HEK293T (cell line): ENCODE measurements at regions not wholly inside any gene's neighbourhood (a gene's known extent, or its start where the extent isn't known, plus 50 kb on each side); places are given as distances from the start of the nearest gene placed in this dataset.
"Not testable (repeated sequence)": the region's sequence is repeated elsewhere in the genome, so short reads cannot be mapped to it uniquely, and the experiment has no call there.

Source experiments
- CTCF ChIA-PET: fragments of 350-600 bp; formaldehyde crosslinking; extraction: SDS; loops from one replicate; lab custom pipeline; 2021; ENCODE audit warnings: antibody characterized with exemption, inconsistent platforms; lab: Yijun Ruan, JAX
- POLR2A ChIA-PET: fragments of 350-600 bp; formaldehyde crosslinking; extraction: SDS; loops from one replicate; lab custom pipeline; 2020; ENCODE audit warnings: antibody characterized with exemption, inconsistent platforms; lab: Yijun Ruan, JAX
- DNase-seq: peaks from one replicate; pipeline ENCODE4 v3.0.0; 2012; ENCODE audit warnings: mixed read lengths; ENCODE audit errors: extremely low spot score
- ARNT ChIP-seq: fragments of 450-650 bp; IDR thresholded peaks from 2 replicates; pipeline ENCODE4 v1.6.1; 2017; ENCODE audit warnings: mild to moderate bottlenecking
- BHLHE40 ChIP-seq: fragments of 450-650 bp; IDR thresholded peaks from 2 replicates; pipeline ENCODE4 v1.6.1; 2016; ENCODE audit warnings: mild to moderate bottlenecking, moderate library complexity, borderline replicate concordance
- CTBP1 ChIP-seq: fragments of 450-650 bp; IDR thresholded peaks from 2 replicates; pipeline ENCODE4 v1.6.1; 2016; ENCODE audit warnings: borderline replicate concordance
- ELF4 ChIP-seq: fragments of 450-650 bp; IDR thresholded peaks from 2 replicates; pipeline ENCODE4 v1.6.1; 2017; ENCODE audit warnings: antibody characterized with exemption
- FOXA1 ChIP-seq: fragments of 450-650 bp; IDR thresholded peaks from 2 replicates; pipeline ENCODE4 v1.6.1; 2016; ENCODE audit warnings: mild to moderate bottlenecking
- FOXK2 ChIP-seq: fragments of 450-650 bp; IDR thresholded peaks from 2 replicates; pipeline ENCODE4 v1.6.1; 2016; ENCODE audit warnings: mild to moderate bottlenecking
- FOXM1 ChIP-seq: fragments of 450-650 bp; IDR thresholded peaks from 2 replicates; pipeline ENCODE4 v1.6.1; 2017; ENCODE audit warnings: mild to moderate bottlenecking, borderline replicate concordance
- HDGF ChIP-seq: fragments of 450-650 bp; IDR thresholded peaks from 2 replicates; pipeline ENCODE4 v1.6.1; 2017; ENCODE audit warnings: antibody characterized with exemption, borderline replicate concordance
- L3MBTL2 ChIP-seq: fragments of 450-650 bp; conservative IDR thresholded peaks from 2 replicates; pipeline ENCODE4 v1.6.1; 2016; ENCODE audit warnings: mild to moderate bottlenecking
- LEF1 ChIP-seq: fragments of 450-650 bp; IDR thresholded peaks from 2 replicates; pipeline ENCODE4 v1.6.1; 2017; ENCODE audit warnings: mild to moderate bottlenecking, borderline replicate concordance
- NFRKB ChIP-seq: fragments of 450-650 bp; IDR thresholded peaks from 2 replicates; pipeline ENCODE4 v1.6.1; 2016; ENCODE audit warnings: mild to moderate bottlenecking, moderate library complexity
- SP1 ChIP-seq: fragments of 450-650 bp; IDR thresholded peaks from 2 replicates; pipeline ENCODE4 v1.6.1; 2017
- SUZ12 ChIP-seq: fragments of 450-650 bp; IDR thresholded peaks from 2 replicates; pipeline ENCODE4 v1.6.1; 2016; ENCODE audit warnings: mild to moderate bottlenecking
- TARDBP ChIP-seq: fragments of 450-650 bp; IDR thresholded peaks from 2 replicates; pipeline ENCODE4 v1.6.1; 2016
- ZNF384 ChIP-seq: fragments of 450-650 bp; IDR thresholded peaks from 2 replicates; pipeline ENCODE4 v1.6.1; 2016
- TF ChIP-seq, protein P1 (sequence below): fragments of 450-650 bp; IDR thresholded peaks from 2 replicates; pipeline ENCODE4 v1.6.1; 2016

DNA sequence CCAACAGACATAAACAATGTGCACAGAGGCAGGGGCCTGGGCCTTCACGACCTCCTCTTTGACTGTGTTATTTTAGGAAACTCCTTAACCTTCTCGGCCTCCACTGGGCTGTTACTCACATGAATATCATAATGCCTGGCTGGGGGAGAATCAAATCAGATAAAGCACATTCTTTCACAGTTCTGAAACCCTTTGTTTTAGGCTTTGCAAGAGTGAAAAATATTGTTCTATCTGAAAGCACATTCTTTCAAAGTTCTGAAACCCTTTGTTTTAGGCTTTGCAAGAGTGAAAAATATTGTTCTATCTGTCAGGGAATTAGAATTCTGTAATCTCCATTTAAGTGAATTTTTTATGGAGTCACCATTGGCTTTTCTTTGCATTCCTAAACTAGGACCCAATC is 50.7 kb upstream of the SYNDIG1 start:
- CTCF ChIA-PET = no interaction called here
- no peak for DNase-seq
- TF ChIP-seq ARNT = no peak
- no peak for TF ChIP-seq L3MBTL2
- TF ChIP-seq FOXM1 = no peak
- no peak for TF ChIP-seq CTBP1
- no peak for TF ChIP-seq NFRKB
- no peak for TF ChIP-seq FOXK2
- no peak for TF ChIP-seq ZNF384
- TF ChIP-seq FOXA1 = no peak
- no peak for TF ChIP-seq BHLHE40
- TF ChIP-seq LEF1 = no peak
- no peak for TF ChIP-seq SUZ12
- no peak for TF ChIP-seq ELF4
- POLR2A ChIA-PET = no interaction called here

DNA sequence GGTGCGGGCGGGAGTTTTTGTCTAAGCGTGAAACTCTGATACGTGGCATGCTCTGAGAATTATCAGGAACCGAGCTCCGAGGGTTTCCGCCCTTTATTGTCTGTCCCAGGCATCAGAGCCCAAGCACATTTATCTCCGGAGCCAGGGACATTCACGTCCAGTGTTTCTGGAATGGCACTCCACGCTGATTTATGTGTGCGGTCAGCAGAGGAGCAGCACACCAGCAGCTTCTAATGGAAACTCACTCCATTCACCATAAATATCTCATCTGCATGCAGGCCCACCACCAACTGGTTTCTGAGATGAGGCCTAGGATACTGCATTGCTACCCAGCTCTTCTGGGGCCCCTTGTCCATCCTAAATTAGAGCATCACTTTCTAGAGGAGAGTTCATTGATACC is 51.9 kb upstream of the SYNDIG1 start:
- TF ChIP-seq HDGF (no peak), FOXA1 (no peak), CTBP1 (no peak), LEF1 (no peak), BHLHE40 (no peak), TARDBP (no peak), FOXM1 (no peak), SP1 (no peak), L3MBTL2 (no peak), FOXK2 (no peak), SUZ12 (no peak), NFRKB (no peak), ZNF384 (no peak), ARNT (no peak), ELF4 (no peak)
- TF ChIP-seq, protein P1, sequence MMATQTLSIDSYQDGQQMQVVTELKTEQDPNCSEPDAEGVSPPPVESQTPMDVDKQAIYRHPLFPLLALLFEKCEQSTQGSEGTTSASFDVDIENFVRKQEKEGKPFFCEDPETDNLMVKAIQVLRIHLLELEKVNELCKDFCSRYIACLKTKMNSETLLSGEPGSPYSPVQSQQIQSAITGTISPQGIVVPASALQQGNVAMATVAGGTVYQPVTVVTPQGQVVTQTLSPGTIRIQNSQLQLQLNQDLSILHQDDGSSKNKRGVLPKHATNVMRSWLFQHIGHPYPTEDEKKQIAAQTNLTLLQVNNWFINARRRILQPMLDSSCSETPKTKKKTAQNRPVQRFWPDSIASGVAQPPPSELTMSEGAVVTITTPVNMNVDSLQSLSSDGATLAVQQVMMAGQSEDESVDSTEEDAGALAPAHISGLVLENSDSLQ = no peak
- DNase-seq = no peak
- ChIA-PET POLR2A (no interaction called here), CTCF (no interaction called here)

DNA sequence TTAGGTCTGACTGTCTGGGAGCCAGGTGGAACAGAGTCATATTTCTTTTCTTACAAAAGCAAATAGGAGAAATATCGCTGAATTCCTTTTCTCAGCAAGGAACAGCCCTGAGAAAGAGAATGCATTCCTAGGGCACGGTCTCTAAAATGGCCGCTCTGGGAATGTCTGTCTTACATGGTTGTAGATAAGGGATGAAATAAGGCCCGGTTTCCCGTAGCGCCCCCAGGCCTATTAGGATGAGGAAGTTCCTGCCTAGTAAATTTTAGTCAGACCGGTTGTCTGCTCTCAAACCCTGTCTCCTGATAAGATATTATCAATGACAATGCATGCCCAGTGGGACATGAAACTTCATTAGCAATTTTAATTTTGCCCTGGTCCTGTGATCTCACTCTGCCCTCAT is 54.0 kb upstream of the SYNDIG1 start:
- CTCF ChIA-PET, DNase-seq, POLR2A ChIA-PET: not testable (repeated sequence)

DNA sequence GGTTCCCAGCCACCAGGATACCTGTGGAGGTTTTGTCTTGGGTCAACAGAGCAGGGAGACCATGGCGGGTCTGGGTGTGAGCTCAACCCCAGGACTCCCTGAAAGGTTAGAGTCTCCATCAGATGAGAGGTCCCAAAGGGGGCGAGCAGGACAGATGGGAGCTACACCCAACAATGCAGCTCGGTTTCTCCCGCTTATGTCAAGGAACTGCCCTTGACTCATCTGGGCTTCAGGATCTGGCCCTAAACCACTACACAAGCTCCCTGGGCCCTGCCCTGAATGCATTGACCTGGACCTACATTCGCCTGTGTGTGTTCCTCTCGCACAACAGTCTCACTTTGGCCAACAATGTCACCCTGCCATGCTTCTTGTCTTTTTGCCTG is 57.6 kb upstream of the SYNDIG1 start:
- ChIA-PET POLR2A (no interaction called here), CTCF (no interaction called here)
- TF ChIP-seq L3MBTL2 (no peak), SUZ12 (no peak), FOXM1 (no peak), FOXK2 (no peak)
- TF ChIP-seq, protein P1 = no peak
- no peak for DNase-seq

DNA sequence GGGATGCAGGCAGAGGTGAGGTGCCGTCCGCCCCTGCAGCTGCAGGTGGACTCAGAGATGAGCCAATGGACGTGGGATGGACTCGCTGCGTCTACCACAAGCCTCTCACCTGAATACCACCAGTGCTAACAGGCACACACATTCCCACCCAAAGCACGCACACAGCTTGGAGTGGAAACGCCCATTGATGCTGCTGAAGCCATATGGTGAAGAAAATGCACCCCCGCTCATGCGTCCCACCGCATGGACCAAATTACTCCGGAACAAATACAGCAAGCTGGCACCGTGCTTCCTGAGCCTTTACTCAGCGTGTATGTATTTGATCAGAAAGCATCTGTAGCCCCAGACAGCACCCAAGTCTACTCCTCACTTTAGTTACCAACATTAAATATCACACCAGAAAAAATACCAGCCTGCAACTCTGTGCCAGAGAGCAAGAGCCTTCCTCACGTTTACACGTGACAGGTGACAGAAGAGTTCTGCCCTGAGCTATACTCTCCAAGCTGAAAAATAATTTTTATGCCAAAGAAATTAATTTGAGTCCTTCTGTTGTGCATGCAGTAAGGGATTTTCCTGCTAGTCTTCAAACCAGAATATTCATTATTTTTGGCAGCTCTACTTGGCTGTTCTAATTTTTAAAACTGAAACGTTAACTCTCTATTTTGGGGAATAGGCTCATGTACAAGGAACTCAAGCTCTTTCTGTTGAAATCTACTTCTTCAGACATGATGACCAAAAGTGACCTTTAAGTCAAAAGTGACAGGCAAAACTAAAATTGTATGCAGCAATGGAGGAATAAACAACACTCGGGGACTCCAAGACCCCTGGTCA is 58.2 kb upstream of the SYNDIG1 start:
- no peak for DNase-seq
- ChIA-PET CTCF (no interaction called here), POLR2A (no interaction called here)
- TF ChIP-seq CTBP1 (no peak), HDGF (no peak), FOXK2 (no peak), ELF4 (no peak), SP1 (no peak), L3MBTL2 (no peak), LEF1 (no peak), FOXM1 (no peak)
- TF ChIP-seq, protein P1 = no peak

DNA sequence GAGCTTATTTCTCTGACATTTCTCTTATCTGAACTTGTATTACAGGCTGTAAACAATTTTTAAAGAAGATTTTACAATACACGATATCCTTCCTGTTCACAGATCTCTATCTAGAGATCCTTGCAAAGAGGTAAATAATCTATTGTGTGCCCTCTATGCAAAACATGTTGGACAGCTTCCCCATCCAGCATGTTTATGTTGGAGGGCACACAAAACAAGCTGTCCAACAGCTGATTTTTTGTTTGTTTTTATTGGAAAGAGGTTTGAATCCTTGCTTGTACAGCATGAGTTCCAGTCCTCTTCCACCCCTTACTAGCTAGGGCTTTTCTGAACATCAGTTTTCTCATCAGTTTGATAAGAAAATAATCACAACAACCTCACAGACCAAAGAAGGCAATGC is 62.3 kb upstream of the SYNDIG1 start:
- ChIA-PET POLR2A (no interaction called here), CTCF (no interaction called here)
- DNase-seq = no peak
- no peak for TF ChIP-seq ELF4
- TF ChIP-seq SUZ12 = no peak
- no peak for TF ChIP-seq ZNF384
- TF ChIP-seq L3MBTL2 = no peak
- no peak for TF ChIP-seq BHLHE40
- no peak for TF ChIP-seq FOXA1
- no peak for TF ChIP-seq LEF1
- TF ChIP-seq SP1 = no peak
- TF ChIP-seq FOXK2 = no peak
- TF ChIP-seq, protein P1 = no peak
- TF ChIP-seq FOXM1 = no peak
- no peak for TF ChIP-seq HDGF
- no peak for TF ChIP-seq CTBP1
- no peak for TF ChIP-seq TARDBP
- TF ChIP-seq ARNT = no peak
- TF ChIP-seq NFRKB = no peak
